A673 (cell line): ENCODE measurements at regions not wholly inside any gene's neighbourhood (a gene's known extent, or its start where the extent isn't known, plus 50 kb on each side); places are given as distances from the start of the nearest gene placed in this dataset.

Source experiments
- CTCF ChIP-seq: fragments of 300-800, 200-600 bp; sonication (generic); conservative IDR thresholded peaks from 2 replicates; pipeline ENCODE4 v1.5.1; 2017; ENCODE audit warnings: low read depth, mild to moderate bottlenecking, antibody characterized with exemption, low read length, moderate library complexity, mixed read lengths
- EZH2 ChIP-seq: fragments of 200-600 bp; sonication (generic); IDR thresholded peaks from 2 replicates; pipeline ENCODE4 v1.6.1; 2017; ENCODE audit warnings: borderline replicate concordance, low read depth, mild to moderate bottlenecking, mixed read lengths, antibody characterized with exemption, low read length; ENCODE audit not compliant: poor library complexity, severe bottlenecking

GRCh38 chr10:21193196-21193595 is 296.1 kb upstream of the NEBL start:
- TF ChIP-seq CTCF = no peak
- TF ChIP-seq EZH2 = no peak
